OCI-LY7 (cell line): ENCODE measurements at regions not wholly inside any gene's neighbourhood (a gene's known extent, or its start where the extent isn't known, plus 50 kb on each side); places are given as distances from the start of the nearest gene placed in this dataset.

ENCODE experiments used
- BruUV-seq: library from RNA; stranded (reverse); fragments of 400-500 nt; replicated peaks from 2 replicates; lab custom pipeline; 2021; lab: Mats Ljungman, UMichigan
- CTCF ChIA-PET: fragments of 300-600 bp; sonication (Branson Sonifier 250); formaldehyde crosslinking; loops from one replicate; lab custom pipeline; 2022; ENCODE audit warnings: antibody characterized with exemption; ENCODE audit not compliant: unreplicated experiment; lab: Charles Lee
- POLR2A ChIA-PET: fragments of 300-600 bp; sonication (Branson Sonifier 250); formaldehyde crosslinking; loops from one replicate; lab custom pipeline; 2022; ENCODE audit warnings: antibody characterized with exemption; lab: Charles Lee
- DNase-seq: peaks from one replicate; pipeline ENCODE4 v3.0.0-alpha.2; 2015; ENCODE audit warnings: low spot score
- H2AFZ ChIP-seq: fragments of 200-600 bp; sonication (generic), shearing (Covaris generic); 2 replicates; pipeline ENCODE4 v1.6.1; 2014; ENCODE audit warnings: mild to moderate bottlenecking, antibody characterized with exemption, low read length, moderate library complexity
- H3K27ac ChIP-seq: fragments of 200-600 bp; sonication (generic); 2 replicates; pipeline ENCODE4 v1.5.1; 2014; ENCODE audit warnings: mixed run types, low read depth, mild to moderate bottlenecking, moderate library complexity, low read length, inconsistent platforms; ENCODE audit not compliant: poor library complexity, severe bottlenecking
- H3K36me3 ChIP-seq: fragments of 200-600 bp; sonication (generic); 2 replicates; pipeline ENCODE4 v1.6.1; 2014; ENCODE audit warnings: mild to moderate bottlenecking, antibody characterized with exemption, low read length, moderate library complexity, mixed read lengths; ENCODE audit not compliant: insufficient read depth
- H3K4me1 ChIP-seq: fragments of 200-600 bp; sonication (generic); 2 replicates; pipeline ENCODE4 v1.5.1; 2014; ENCODE audit warnings: mild to moderate bottlenecking, low read length; ENCODE audit not compliant: insufficient read depth, poor library complexity, severe bottlenecking
- H3K4me2 ChIP-seq: fragments of 200-600 bp; sonication (generic); 2 replicates; pipeline ENCODE4 v1.6.1; 2014; ENCODE audit warnings: mild to moderate bottlenecking, low read length
- H3K4me3 ChIP-seq: fragments of 200-600 bp; sonication (generic); 2 replicates; pipeline ENCODE4 v1.5.1; 2014; ENCODE audit warnings: mild to moderate bottlenecking, low read depth, low read length; ENCODE audit not compliant: poor library complexity, severe bottlenecking
- H3K79me2 ChIP-seq: fragments of 200-600 bp; sonication (generic); 2 replicates; pipeline ENCODE4 v1.6.1; 2016; ENCODE audit warnings: low read depth, mild to moderate bottlenecking, low read length, moderate library complexity, mixed read lengths; ENCODE audit not compliant: insufficient read depth
- H3K9me2 ChIP-seq: fragments of 200-600 bp; sonication (generic); 2 replicates; pipeline ENCODE4 v1.6.1; 2016; ENCODE audit warnings: mild to moderate bottlenecking, low read length, mixed read lengths; ENCODE audit not compliant: insufficient read depth
- H3K9me3 ChIP-seq: fragments of 200-600 bp; sonication (generic); 2 replicates; pipeline ENCODE4 v1.6.1; 2014; ENCODE audit warnings: mild to moderate bottlenecking, mixed run types, low read length, mixed read lengths
- H4K20me1 ChIP-seq: fragments of 200-600 bp; sonication (generic); 2 replicates; pipeline ENCODE4 v1.6.1; 2014; ENCODE audit warnings: mild to moderate bottlenecking, antibody characterized with exemption, low read length, moderate library complexity, mixed read lengths; ENCODE audit not compliant: insufficient read depth
- CTCF ChIP-seq: fragments of 200-600 bp; sonication (generic); conservative IDR thresholded peaks from 2 replicates; pipeline ENCODE4 v1.5.1; 2014; ENCODE audit warnings: mild to moderate bottlenecking, antibody characterized with exemption, low read length, moderate library complexity, mixed read lengths
- EZH2phosphoT487 ChIP-seq: fragments of 200-600 bp; sonication (generic); IDR thresholded peaks from 2 replicates; pipeline ENCODE4 v1.6.1; 2018; ENCODE audit warnings: low read depth, borderline replicate concordance, mild to moderate bottlenecking, mixed run types, antibody characterized with exemption, low read length, moderate library complexity, mixed read lengths
- intact Hi-C: fragments of 100-400 bp; cut with micrococcal nuclease; formaldehyde crosslinking; loops from one replicate; pipeline ENCODE4 v1.10.0; 2022; ENCODE audit not compliant: unreplicated experiment

DNA sequence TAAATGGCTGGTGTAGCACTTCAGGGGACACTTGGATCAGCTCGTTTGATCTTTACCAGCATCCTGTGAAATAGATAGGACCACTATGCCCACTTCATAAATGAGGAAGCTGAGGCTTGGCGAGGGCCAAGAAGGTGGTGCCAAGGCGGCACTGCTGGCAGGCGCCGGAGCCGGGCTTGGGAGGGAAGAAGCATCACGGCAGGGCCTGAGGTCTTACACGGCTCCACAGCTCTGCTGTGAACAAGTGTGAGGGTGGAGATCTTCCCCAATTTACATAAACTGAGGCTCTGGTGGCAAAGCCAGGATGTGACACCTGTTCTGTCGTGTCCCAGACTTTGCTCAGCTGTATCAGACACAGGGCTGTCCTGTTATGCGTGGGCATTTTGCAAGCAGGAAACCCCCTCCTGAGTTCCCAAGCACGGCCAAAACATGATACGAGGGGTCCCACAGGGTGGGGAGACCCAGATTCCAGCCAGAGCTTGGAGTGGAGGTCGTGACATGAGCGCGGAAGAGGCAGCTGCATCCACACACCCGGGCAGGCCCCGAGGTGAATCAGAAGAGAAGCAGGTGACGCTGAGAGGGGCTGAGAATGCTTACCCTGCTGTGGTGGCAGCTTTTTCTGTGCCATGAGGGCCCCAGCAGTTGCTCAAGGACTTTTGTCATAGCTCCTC is 117.5 kb upstream of the BOD1 start:
- no peaks in the 10 kb centered on the region; the same call in 1 of the 2 replicates for H3K36me3 ChIP-seq
- H4K20me1 ChIP-seq, result no peaks in the 10 kb centered on the region
- H3K9me3 ChIP-seq, result no peaks in the 10 kb centered on the region
- DNase-seq, result peak; percentile 92
- H3K27ac ChIP-seq, result peak overlapping the region; percentile 98
- H3K9me2 ChIP-seq, result no peaks in the 10 kb centered on the region
- no peaks in the 10 kb centered on the region for H3K79me2 ChIP-seq
- H3K4me3 ChIP-seq, result peak overlapping the region; percentile 39
- no TSS peak for BruUV-seq
- TF ChIP-seq EZH2phosphoT487 (no peak), CTCF (0 out of 2 replicates have a peak, but pooled peaks have one; percentile 25)
- ChIA-PET CTCF (interaction anchor here (0.5 to 2.2 kb wide), 17 partner anchors 9 to 240 kb away, joined by 3 to 8 read pairs (median 4); no protein-coding TSS in a partner anchor), POLR2A (interaction anchor here (0.5 to 6.7 kb wide), 32 partner anchors 9 to 1193 kb away, joined by 3 to 107 read pairs (median 5); partner anchors contain the start of genes BOD1 and CPEB4)
- H3K4me2 ChIP-seq, result peak overlapping the region; percentile 77
- H2AFZ ChIP-seq, result peak overlapping the region; percentile 42; the same call in 1 of the 2 replicates
- intact Hi-C loops, result loop anchor here (1.0 to 5.0 kb wide), 5 partner anchors 11 to 107 kb away; no protein-coding TSS in a partner anchor
- H3K4me1 ChIP-seq, result peaks cover 84% of the 10 kb centered on the region

GRCh38 chr5:173734716-173735115 is 118.3 kb upstream of the BOD1 start:
- no peaks in the 10 kb centered on the region; the same call in 1 of the 2 replicates for H3K36me3 ChIP-seq
- H3K4me2 ChIP-seq, result peak overlapping the region; percentile 77
- no peaks in the 10 kb centered on the region for H3K79me2 ChIP-seq
- TF ChIP-seq EZH2phosphoT487, result no peak
- TF ChIP-seq CTCF, result no peak
- BruUV-seq, result no TSS peak
- H2AFZ ChIP-seq, result peak overlapping the region; percentile 35; the same call in 1 of the 2 replicates
- H4K20me1 ChIP-seq, result no peaks in the 10 kb centered on the region
- no peaks in the 10 kb centered on the region for H3K9me2 ChIP-seq
- peak overlapping the region; percentile 98 for H3K27ac ChIP-seq
- peaks cover 87% of the 10 kb centered on the region for H3K4me1 ChIP-seq
- H3K9me3 ChIP-seq, result no peaks in the 10 kb centered on the region
- ChIA-PET CTCF (interaction anchor here (0.5 to 2.2 kb wide), 5 partner anchors 10 to 158 kb away, joined by 3 to 8 read pairs (median 3); no protein-coding TSS in a partner anchor), POLR2A (interaction anchor here (0.6 to 6.7 kb wide), 22 partner anchors 10 to 191 kb away, joined by 3 to 107 read pairs (median 6); partner anchors contain the start of genes BOD1 and CPEB4)
- H3K4me3 ChIP-seq, result peak overlapping the region; percentile 39
- DNase-seq, result peak; percentile 59
- intact Hi-C loops, result loop anchor here (1.0 to 5.0 kb wide), 5 partner anchors 11 to 107 kb away; no protein-coding TSS in a partner anchor
